ENCODE measurements at regions not wholly inside any gene's neighbourhood (a gene's known extent, or its start where the extent isn't known, plus 50 kb on each side); places are given as distances from the start of the nearest gene placed in this dataset.

DNA sequence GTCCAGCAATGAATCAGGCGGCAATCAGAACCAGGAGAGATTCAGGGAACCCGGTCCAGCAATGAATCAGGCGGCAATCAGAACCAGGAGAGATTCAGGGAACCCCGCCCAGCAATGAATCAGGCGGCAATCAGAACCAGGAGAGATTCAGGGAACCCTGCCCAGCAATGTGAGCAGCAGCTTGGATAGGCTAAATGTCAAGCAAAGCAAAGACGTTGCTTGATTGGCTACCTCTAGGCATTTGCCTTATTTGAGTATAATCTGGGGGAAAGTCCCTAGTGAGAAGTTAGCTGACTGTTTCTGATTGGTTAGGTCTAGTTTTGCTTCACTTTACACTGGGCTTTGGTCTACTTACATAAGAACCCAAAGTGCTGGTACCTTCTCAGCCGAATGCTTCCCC lies 1212.2 kb upstream of the TENM3 start:
- Histone ChIP-seq H3K9me3 (no peaks in the 10 kb centered on the region), H3K4me1 (no peaks in the 10 kb centered on the region), H3K27ac (no peak overlapping the region), H3K4me3 (no peak overlapping the region), H3K27me3 (no peaks in the 10 kb centered on the region), H3K36me3 (no peaks in the 10 kb centered on the region)
- DNase-seq, result no peak
- intact Hi-C loops (cut with DNase I; ENCODE audit: low total_unique reads) (no loop called here), in situ Hi-C loops (cut with MboI; ENCODE audit: low sequenced_read_pairs in 4 of 4) (no loop called here)
- TF ChIP-seq CTCF (IDR thresholded peaks at IDR 0.05 in 4 of 5, conservative IDR thresholded peaks at IDR 0.05 in 1 of 5) (no peak), POLR2A (IDR thresholded peaks at IDR 0.05) (no peak)
- ATAC-seq, result no peak

GRCh38 chr4:181043486-181043885 lies 1199.7 kb upstream of the TENM3 start:
- no peak for ATAC-seq
- Histone ChIP-seq H3K4me3 (no peak overlapping the region), H3K27ac (no peak overlapping the region), H3K4me1 (no peaks in the 10 kb centered on the region), H3K9me3 (no peaks in the 10 kb centered on the region), H3K36me3 (no peaks in the 10 kb centered on the region), H3K27me3 (no peaks in the 10 kb centered on the region)
- intact Hi-C loops (cut with DNase I; ENCODE audit: low total_unique reads) (no loop called here), in situ Hi-C loops (cut with MboI; ENCODE audit: low sequenced_read_pairs in 4 of 4) (no loop called here)
- no peak for TF ChIP-seq CTCF (IDR thresholded peaks at IDR 0.05 in 4 of 5, conservative IDR thresholded peaks at IDR 0.05 in 1 of 5)
- no peak for TF ChIP-seq POLR2A (IDR thresholded peaks at IDR 0.05)
- no peak for DNase-seq

DNA sequence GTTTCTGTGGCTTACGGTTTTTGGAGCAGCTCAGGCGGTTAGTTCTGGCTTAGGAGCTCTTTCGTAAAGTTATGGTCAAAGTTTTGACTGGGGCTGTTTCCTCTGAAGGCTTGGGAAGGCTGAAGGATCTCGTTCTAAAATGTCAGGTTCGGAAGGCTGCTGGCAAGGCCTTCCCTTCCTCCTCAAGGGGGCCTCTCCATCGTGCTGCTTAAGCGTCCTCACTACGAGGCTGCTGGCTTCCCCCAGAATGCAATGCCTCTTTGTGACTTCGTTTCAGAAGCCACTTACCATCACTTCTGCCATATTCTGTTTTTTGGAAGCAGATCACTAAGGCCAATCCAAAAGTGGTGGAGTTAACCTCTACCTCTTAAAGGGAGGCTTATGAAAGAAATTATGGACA lies 1196.4 kb upstream of the TENM3 start:
- TF ChIP-seq CTCF (IDR thresholded peaks at IDR 0.05 in 4 of 5, conservative IDR thresholded peaks at IDR 0.05 in 1 of 5) (no peak), POLR2A (IDR thresholded peaks at IDR 0.05) (no peak)
- Histone ChIP-seq H3K9me3 (no peaks in the 10 kb centered on the region), H3K27ac (no peak overlapping the region), H3K4me1 (no peaks in the 10 kb centered on the region), H3K36me3 (no peaks in the 10 kb centered on the region), H3K27me3 (no peaks in the 10 kb centered on the region), H3K4me3 (no peak overlapping the region)
- intact Hi-C loops (cut with DNase I; ENCODE audit: low total_unique reads) (no loop called here), in situ Hi-C loops (cut with MboI; ENCODE audit: low sequenced_read_pairs in 4 of 4) (no loop called here)
- ATAC-seq (no peak), DNase-seq (no peak)

- Histone ChIP-seq H3K9me3 (no peaks in the 10 kb centered on the region), H3K27ac (no peak overlapping the region), H3K4me1 (no peaks in the 10 kb centered on the region), H3K4me3 (no peak overlapping the region), H3K36me3 (no peaks in the 10 kb centered on the region), H3K27me3 (no peaks in the 10 kb centered on the region)
- no peak for ATAC-seq
- intact Hi-C loops (cut with DNase I; ENCODE audit: low total_unique reads), result no loop called here
- in situ Hi-C loops (cut with MboI; ENCODE audit: low sequenced_read_pairs in 4 of 4), result no loop called here
- no peak for TF ChIP-seq POLR2A (IDR thresholded peaks at IDR 0.05)
- TF ChIP-seq CTCF (IDR thresholded peaks at IDR 0.05 in 4 of 5, conservative IDR thresholded peaks at IDR 0.05 in 1 of 5), result no peak
- DNase-seq, result no peak
Measured at GRCh38 chr4:181051931-181052330, 1191.3 kb upstream of the TENM3 start.

DNA sequence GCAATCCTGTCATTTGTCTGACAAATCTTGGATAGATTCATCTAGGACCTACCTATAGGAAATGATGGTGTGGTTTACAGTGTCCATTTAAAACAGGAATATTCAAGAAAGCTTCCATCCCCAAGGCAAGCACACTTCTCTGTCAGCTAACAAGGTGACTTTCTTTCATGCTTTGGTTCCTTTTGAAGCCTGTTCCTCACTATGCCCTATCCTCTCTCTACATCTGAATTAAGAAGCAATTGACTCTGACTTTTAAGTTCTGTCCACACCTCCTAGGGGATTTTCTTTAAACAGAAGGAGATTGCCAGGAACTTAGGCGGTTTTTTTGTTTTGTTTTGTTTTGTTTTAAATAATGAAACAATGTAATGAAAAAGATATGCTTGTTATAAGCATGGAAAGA lies 1181.4 kb upstream of the TENM3 start:
- Histone ChIP-seq H3K27ac (no peak overlapping the region), H3K9me3 (no peaks in the 10 kb centered on the region), H3K4me3 (no peak overlapping the region), H3K36me3 (no peaks in the 10 kb centered on the region), H3K4me1 (no peaks in the 10 kb centered on the region), H3K27me3 (no peaks in the 10 kb centered on the region)
- no peak for ATAC-seq
- intact Hi-C loops (cut with DNase I; ENCODE audit: low total_unique reads) (no loop called here), in situ Hi-C loops (cut with MboI; ENCODE audit: low sequenced_read_pairs in 4 of 4) (no loop called here)
- DNase-seq, result no peak
- TF ChIP-seq POLR2A (IDR thresholded peaks at IDR 0.05), result no peak
- no peak for TF ChIP-seq CTCF (IDR thresholded peaks at IDR 0.05 in 4 of 5, conservative IDR thresholded peaks at IDR 0.05 in 1 of 5)

All from gastrocnemius medialis (tissue), 4 donors.